HUES64 (cell line): ENCODE measurements at regions not wholly inside any gene's neighbourhood (a gene's known extent, or its start where the extent isn't known, plus 50 kb on each side); places are given as distances from the start of the nearest gene placed in this dataset.
A peak's percentile ranks its signal among the peaks of the same experiment; 100 is the strongest.

Source experiments
- H3K27ac ChIP-seq: 2 replicates; pipeline ENCODE4 v1.7.0; 2013; ENCODE audit warnings: low read depth, low read length, inconsistent platforms
- H3K27me3 ChIP-seq: 2 replicates; pipeline ENCODE4 v1.6.1; 2013; ENCODE audit warnings: mild to moderate bottlenecking, low read length; ENCODE audit not compliant: insufficient read depth
- H3K36me3 ChIP-seq: 2 replicates; pipeline ENCODE4 v1.6.1; 2013; ENCODE audit warnings: mild to moderate bottlenecking, low read length; ENCODE audit not compliant: insufficient read depth
- H3K4me1 ChIP-seq: 2 replicates; pipeline ENCODE4 v1.6.1; 2013; ENCODE audit warnings: mild to moderate bottlenecking, low read length, moderate library complexity; ENCODE audit not compliant: insufficient read depth
- H3K4me3 ChIP-seq: 2 replicates; pipeline ENCODE4 v1.5.1; 2013; ENCODE audit warnings: mild to moderate bottlenecking, low read length, moderate library complexity
- H3K9ac ChIP-seq: 2 replicates; pipeline ENCODE4 v1.6.1; 2013; ENCODE audit warnings: mild to moderate bottlenecking, low read depth, low read length
- H3K9me3 ChIP-seq: 2 replicates; pipeline ENCODE4 v1.6.1; 2013; ENCODE audit warnings: low read depth, low read length; ENCODE audit not compliant: insufficient read depth
- WGBS: fragments of 150-250, 120-280 bp; methylation state at CpG from one replicate; pipeline ENCODE4 v1.1.7; 2013; ENCODE audit warnings: missing lambda C conversion rate; 5-methylcytosine and 5-hydroxymethylcytosine counted together

DNA sequence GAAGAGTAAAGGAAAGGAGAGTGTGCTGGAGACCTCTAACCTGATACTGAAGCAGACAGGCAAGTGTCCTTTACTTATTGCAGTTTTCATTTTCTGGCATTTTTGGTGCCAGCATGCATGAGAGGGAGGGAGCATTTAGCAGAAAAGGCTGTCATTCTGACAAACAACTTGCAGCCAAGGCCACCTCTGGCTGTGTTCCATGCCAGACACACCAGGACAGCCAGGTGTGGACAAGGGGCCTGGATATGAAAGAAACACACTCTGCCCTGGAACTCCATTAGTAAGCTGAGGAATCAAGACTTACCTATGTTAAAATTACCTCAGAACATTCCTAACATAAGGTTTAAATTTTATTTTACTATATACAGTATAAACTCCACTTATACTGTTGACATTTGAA, 365.4 kb upstream of the CAMK1G start:
- Histone ChIP-seq H3K9me3 (no peaks in the 10 kb centered on the region), H3K9ac (no peak overlapping the region), H3K27ac (no peak overlapping the region), H3K36me3 (no peaks in the 10 kb centered on the region), H3K27me3 (no peaks in the 10 kb centered on the region), H3K4me3 (no peak overlapping the region), H3K4me1 (no peaks in the 10 kb centered on the region)

DNA sequence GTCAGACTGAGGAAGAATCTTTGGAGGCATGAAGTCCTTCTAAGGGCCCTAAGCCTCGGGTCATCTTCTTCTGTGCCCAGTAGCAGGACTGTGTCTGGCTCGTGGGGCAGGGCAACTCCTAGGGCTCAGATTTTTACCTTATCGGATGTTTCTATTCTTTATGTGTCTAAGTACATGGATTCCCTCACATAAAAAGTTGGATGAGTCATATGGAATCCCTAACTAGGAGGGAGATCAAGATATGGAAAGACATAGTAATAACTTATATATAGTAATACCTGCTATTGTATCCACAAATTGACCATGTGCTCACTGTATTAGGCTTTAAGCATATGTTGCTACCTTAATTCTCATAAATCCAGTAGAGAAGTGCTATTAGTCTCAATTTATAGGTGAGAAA, 364.5 kb upstream of the CAMK1G start:
- WGBS = 91% methylated on average over 3 of the region's 3 CpGs
- no peaks in the 10 kb centered on the region for H3K27me3 ChIP-seq
- H3K4me3 ChIP-seq = no peak overlapping the region
- H3K4me1 ChIP-seq = no peaks in the 10 kb centered on the region
- H3K27ac ChIP-seq = no peak overlapping the region
- H3K9ac ChIP-seq = no peak overlapping the region
- H3K9me3 ChIP-seq = no peaks in the 10 kb centered on the region
- no peaks in the 10 kb centered on the region for H3K36me3 ChIP-seq

DNA sequence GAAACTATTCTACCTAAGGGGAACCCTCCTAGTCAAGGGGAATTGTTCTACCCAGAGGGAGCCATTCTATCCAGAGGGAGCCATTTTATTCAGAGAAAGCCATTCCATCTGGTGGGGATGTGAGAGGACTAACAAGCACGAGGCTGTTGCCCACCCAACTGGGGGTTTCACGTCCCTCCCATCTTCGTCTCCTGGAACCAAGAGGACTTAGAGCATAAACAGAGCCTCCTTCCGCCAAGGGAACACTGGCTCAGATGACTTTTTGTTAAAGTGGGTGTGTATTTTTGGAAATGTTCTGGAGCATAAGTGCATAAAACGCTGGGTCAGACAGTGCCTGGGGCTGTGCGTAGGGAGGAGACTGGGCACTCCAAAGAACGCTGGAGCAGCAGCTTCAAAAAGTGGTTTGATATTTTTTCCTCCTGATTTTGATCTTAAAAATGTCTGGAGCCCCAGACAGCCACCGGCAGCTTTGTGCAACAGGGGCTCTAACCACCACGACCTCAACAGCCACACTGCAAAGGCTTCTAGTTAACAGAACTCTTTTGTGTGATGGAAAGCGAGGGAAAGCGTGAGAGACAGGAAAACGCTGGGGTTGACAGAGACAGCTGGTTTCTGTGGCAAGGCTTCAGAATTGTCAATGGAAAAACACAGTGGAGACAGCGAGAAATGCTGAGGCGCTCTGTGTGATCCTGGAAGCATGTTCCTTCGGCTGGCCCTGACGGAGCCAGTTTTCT, 363.6 kb upstream of the CAMK1G start:
- H3K9me3 ChIP-seq = no peaks in the 10 kb centered on the region
- no peaks in the 10 kb centered on the region for H3K36me3 ChIP-seq
- H3K4me3 ChIP-seq = no peak overlapping the region
- H3K27me3 ChIP-seq = no peaks in the 10 kb centered on the region
- H3K27ac ChIP-seq = no peak overlapping the region
- WGBS = 96% methylated on average over 16 of the region's 16 CpGs
- H3K4me1 ChIP-seq = no peaks in the 10 kb centered on the region
- H3K9ac ChIP-seq = no peak overlapping the region

DNA sequence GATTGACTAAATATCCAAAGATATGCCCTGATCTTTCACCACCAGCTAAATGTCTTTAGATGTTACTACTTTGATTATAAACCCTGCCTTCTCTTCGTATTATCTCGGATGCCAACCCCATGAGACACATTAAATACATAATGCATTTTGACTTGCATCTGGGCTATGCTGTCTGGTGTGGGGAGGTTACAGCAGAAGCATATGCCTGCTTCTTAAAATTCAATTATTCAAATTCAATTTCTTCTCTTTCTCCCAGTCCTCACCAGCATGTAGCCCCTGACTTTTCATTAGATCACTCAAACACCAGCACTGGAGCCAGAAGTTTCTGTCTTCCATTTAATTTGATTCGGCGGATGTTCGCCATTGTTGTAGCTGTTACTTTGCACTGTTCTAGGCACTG, 360.7 kb upstream of the CAMK1G start:
- Histone ChIP-seq H3K27me3 (no peaks in the 10 kb centered on the region), H3K27ac (no peak overlapping the region), H3K9ac (no peak overlapping the region), H3K36me3 (no peaks in the 10 kb centered on the region), H3K9me3 (no peaks in the 10 kb centered on the region), H3K4me1 (peaks cover 9% of the 10 kb centered on the region), H3K4me3 (no peak overlapping the region)
- WGBS = 97% methylated on average over 5 of the region's 5 CpGs

DNA sequence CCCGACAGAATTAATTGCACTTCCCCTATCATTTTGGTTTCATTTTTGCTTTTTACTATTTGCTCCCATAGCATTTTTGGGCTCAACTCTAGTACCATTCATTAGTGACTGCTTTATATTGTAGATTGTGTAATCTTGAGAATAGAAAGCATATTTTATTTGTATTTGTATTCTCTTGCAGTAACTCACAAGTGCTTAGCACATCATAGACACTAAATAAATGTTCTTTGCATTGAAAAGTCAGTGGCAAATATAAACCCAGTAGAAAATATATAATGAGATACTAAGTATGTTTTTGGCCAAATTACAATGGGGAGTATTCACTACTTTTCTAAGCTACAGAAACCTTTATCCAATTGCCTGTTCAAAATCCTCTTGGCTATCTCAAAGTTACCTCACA, 359.7 kb upstream of the CAMK1G start:
- no peak overlapping the region for H3K27ac ChIP-seq
- no peaks in the 10 kb centered on the region for H3K36me3 ChIP-seq
- peaks cover 14% of the 10 kb centered on the region for H3K4me1 ChIP-seq
- no peak overlapping the region for H3K4me3 ChIP-seq
- H3K9ac ChIP-seq = no peak overlapping the region
- H3K9me3 ChIP-seq = no peaks in the 10 kb centered on the region
- WGBS = 100% methylated on average over 1 of the region's 1 CpG
- no peaks in the 10 kb centered on the region for H3K27me3 ChIP-seq

DNA sequence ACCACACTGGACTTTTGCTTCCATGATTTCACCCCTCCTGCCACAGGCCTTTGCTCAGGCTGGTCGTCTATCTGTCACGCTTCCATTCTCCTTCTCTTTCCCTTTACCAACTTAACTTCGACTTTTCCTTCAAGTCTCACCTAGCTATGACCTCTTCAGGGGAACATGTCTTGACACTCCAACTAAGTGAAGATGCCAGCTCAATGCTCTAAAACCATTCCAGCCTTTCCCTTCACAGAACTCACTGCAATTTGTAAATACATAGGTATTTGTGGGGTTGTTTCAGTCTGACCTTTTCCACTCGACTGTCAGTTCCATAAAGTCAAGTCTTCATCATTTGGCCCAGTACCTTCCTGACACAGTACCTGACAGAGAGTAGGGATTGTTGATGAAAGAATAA, 358.6 kb upstream of the CAMK1G start:
- H3K27ac ChIP-seq = no peak overlapping the region
- H3K9me3 ChIP-seq = no peaks in the 10 kb centered on the region
- 96% methylated on average over 4 of the region's 4 CpGs for WGBS
- no peak overlapping the region for H3K4me3 ChIP-seq
- H3K4me1 ChIP-seq = peaks cover 14% of the 10 kb centered on the region
- no peak overlapping the region for H3K9ac ChIP-seq
- no peaks in the 10 kb centered on the region for H3K36me3 ChIP-seq
- no peaks in the 10 kb centered on the region for H3K27me3 ChIP-seq

DNA sequence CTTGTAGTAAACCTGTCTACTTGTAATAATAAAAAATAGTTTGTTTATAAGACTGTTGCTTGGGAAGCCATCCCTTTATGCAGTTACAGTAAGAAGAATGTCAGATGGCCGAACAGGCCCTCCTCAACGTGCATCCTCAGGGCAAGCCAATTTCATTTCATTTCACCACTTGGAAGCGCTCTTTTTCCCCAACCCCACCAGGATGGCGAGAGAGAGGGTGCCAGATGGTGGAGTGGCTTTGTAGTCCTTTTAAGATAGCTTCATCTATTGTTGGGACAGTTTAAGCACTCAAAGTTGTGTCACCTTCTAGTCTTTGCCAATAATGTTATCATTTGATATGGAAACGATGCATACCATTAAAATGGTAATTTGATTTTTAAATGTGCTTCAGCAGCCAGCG, 356.3 kb upstream of the CAMK1G start:
- Histone ChIP-seq H3K9me3 (no peaks in the 10 kb centered on the region), H3K27me3 (no peaks in the 10 kb centered on the region), H3K4me3 (no peak overlapping the region), H3K4me1 (peaks cover 14% of the 10 kb centered on the region), H3K9ac (no peak overlapping the region), H3K36me3 (no peaks in the 10 kb centered on the region), H3K27ac (no peak overlapping the region)
- WGBS = 74% methylated on average over 5 of the region's 6 CpGs

DNA sequence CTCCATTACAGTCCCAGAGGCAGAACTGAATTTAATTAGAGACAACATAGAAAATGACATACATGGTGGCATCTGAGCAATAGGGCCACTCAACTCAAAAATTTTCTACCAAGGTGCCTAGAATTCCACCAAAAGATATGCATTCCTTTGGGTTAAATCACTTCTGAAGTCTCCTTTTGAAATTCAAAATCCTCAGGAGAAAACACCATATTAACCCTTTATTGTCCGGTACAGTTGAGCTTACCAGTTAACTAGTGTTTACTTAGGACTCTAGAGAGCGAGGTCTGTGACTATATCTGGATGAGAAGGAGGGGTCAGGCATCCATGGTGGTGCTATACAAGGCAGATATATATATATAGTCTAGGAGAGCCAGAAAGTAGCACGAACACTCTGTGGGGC, 355.6 kb upstream of the CAMK1G start:
- no peaks in the 10 kb centered on the region for H3K9me3 ChIP-seq

DNA sequence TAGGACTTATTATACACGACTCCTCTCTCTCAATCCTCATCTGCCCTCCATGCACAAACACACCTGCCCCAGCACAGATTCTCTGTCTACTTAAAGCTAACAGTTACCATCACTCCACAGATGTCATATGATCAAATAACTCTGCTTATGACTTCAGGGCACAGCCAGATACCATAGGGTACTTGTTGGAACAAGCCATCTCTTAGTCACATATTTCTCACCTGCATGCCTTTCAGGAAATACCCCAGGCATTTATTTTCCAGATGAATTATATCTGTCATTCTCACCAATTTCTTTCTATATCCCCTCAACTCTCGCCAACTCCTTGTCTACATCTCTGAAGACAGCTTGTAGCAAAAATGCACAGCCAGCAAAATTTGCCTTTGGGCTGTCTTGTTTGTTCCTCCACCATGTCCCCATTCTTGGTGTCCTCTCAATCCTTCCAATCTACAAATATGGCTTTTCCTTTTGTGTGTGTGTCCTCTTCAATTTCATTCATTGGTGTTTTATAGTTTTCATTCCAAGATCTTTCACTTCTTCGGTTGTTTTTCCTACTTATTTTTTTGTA, 353.9 kb upstream of the CAMK1G start:
- Histone ChIP-seq H3K9ac (no peak overlapping the region), H3K36me3 (no peaks in the 10 kb centered on the region), H3K27ac (no peak overlapping the region), H3K9me3 (no peaks in the 10 kb centered on the region), H3K27me3 (no peaks in the 10 kb centered on the region), H3K4me1 (peaks cover 14% of the 10 kb centered on the region), H3K4me3 (no peak overlapping the region)
- WGBS = 96% methylated on average over 3 of the region's 3 CpGs

More for the DNA sequence above, 355.6 kb upstream of the CAMK1G start:
- Histone ChIP-seq H3K36me3 (no peaks in the 10 kb centered on the region), H3K27me3 (no peaks in the 10 kb centered on the region), H3K4me3 (no peak overlapping the region), H3K4me1 (peaks cover 14% of the 10 kb centered on the region), H3K9ac (no peak overlapping the region), H3K27ac (peak overlapping the region; percentile 12; the same call in 1 of the 2 replicates)
- WGBS = 48% methylated on average over 3 of the region's 3 CpGs

DNA sequence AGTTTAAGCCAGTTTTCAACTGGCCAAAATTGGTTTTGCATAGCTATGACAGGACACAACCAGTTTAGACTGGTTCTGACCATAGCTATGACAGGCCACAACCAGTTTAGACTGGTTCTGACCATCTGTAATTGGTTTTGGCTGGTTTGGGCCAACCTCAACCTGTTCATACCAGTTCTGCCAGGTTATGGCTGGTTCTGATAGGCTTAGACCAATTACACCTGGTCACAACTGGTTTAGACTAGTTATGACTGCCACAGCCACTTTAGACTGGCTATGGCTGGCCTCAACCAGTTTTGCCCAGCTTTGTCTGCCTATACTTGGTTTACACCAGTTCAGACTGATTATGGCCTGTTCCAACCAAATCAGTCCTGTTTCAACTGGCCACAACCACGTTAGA, 353.2 kb upstream of the CAMK1G start:
- Histone ChIP-seq H3K27ac (no peak overlapping the region), H3K27me3 (no peaks in the 10 kb centered on the region), H3K9me3 (no peaks in the 10 kb centered on the region), H3K36me3 (no peaks in the 10 kb centered on the region), H3K4me1 (peaks cover 14% of the 10 kb centered on the region), H3K9ac (no peak overlapping the region), H3K4me3 (no peak overlapping the region)
- WGBS = 88% methylated on average over 1 of the region's 1 CpG

DNA sequence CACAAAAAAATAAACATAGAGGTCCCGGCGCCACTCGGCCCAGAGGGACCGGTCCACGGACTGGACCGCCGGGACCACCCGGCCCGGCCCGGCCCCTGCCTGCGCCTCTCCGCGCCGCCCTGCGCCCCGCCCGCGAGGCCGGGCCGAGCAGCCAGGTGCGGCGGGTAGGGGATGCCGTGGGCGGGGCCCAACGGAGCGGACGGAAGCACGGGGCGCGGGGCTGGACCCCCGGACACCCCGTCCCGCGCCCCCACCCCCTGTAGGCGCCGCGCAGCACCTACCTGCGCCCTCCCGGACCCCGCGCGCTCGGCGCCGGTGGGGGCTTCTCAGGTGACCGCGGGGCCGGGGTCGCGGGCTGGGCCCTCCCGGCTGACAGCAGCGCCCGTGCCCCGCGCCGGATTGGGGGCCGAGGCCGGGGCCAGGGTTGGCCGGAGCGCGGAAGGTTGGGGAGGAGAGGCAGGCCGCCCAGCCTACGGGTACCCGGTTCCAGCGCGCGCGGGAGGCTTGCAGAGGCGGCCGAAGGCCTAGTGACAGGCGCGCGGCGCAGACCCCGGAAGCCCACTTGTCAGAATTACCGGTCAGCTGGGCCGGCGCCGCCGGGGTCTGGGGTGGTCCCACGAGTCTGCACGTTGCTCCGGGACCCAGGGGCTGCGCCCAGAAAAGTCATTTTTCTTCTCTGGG, 351.9 kb upstream of the CAMK1G start:
- no peak overlapping the region for H3K27ac ChIP-seq
- H3K9me3 ChIP-seq = no peaks in the 10 kb centered on the region
- H3K9ac ChIP-seq = no peak overlapping the region
- no peaks in the 10 kb centered on the region for H3K27me3 ChIP-seq
- H3K4me3 ChIP-seq = no peak overlapping the region
- H3K4me1 ChIP-seq = peaks cover 14% of the 10 kb centered on the region
- H3K36me3 ChIP-seq = no peaks in the 10 kb centered on the region
- 97% methylated on average over 84 of the region's 84 CpGs for WGBS
